ENCODE measurements at regions not wholly inside any gene's neighbourhood (a gene's known extent, or its start where the extent isn't known, plus 50 kb on each side); places are given as distances from the start of the nearest gene placed in this dataset.

GRCh38 chr1:233516732-233517131, 97.2 kb upstream of the KCNK1 start:
- DNase-seq, result no peak

DNA sequence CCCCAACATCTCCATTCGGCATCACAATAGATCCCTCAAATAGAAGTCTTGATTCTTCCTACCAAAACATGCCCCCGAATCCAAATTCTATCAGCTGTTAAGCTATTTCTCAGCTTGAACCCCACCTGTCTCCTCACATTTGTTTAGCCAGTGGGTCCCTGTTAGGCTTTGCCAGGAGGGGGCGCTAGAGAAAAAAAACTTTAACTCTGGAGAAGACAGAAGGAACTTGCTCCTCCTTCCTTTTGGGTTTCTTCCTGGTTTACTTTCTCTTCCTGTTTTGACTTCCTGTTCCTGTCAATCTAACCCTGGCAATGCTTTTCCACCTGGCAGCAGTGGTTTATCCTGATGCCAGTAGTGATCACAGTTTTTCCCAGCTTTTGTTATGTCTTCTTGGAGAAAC, 95.6 kb upstream of the KCNK1 start:
- DNase-seq, result peak; percentile 5

- peak; percentile 30 for DNase-seq
These were observed 93.4 kb upstream of the KCNK1 start for GRCh38 chr1:233520261-233521191.

GRCh38 chr1:233523047-233523446, 90.9 kb upstream of the KCNK1 start:
- DNase-seq, result no peak

DNA sequence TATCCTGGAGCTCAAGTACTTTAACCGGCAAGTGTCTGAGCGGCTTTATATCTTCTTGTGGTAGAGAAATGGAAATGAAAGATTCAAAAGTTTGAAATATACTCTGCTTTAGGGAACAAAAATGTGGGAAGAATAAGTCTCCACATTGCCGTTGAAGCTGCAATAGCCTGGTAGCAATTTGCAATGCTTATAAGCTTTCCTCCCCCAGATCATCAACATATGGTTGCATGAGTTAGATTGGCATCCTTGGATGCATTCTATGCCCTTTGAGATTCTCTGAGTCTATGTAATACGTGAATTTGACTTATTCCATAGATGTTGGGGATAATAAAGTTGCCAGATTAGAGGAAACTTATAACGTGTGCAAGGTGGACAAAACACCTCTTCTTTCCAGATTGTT, 86.1 kb upstream of the KCNK1 start:
- DNase-seq, result no peak

DNA sequence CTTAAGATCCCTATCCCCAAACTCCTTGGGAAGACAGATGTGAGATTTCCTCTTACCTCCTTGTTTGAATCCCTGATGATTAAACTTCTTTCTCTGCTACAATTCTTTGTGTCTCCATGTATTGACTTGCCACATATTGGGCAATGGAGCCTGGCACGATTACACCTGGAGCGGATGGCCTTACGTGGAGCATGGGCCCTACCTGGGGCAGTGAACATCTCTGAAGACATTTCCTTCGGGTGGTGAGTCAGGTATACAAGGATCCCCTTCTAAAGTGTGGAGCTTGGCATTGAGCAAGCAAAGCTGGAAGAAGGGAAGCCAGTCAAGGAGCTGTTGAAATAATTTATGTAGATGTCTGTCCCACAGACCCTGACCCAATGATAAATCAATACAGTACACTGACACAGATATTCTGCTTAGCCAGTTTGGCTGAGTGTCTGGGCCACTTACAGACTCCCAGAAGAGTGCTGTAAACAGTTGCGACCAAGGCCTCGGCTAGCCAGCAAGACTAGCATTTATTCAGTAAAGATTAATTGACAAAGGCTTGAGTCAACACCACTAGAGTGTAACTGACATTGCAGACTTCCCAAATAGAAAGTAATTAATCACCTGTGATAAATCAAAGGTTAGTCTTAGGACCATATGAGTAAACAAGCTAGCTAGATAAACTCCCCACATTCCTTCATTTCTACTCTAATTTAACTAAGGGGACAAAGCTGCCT, 83.1 kb upstream of the KCNK1 start:
- DNase-seq, result no peak

DNA sequence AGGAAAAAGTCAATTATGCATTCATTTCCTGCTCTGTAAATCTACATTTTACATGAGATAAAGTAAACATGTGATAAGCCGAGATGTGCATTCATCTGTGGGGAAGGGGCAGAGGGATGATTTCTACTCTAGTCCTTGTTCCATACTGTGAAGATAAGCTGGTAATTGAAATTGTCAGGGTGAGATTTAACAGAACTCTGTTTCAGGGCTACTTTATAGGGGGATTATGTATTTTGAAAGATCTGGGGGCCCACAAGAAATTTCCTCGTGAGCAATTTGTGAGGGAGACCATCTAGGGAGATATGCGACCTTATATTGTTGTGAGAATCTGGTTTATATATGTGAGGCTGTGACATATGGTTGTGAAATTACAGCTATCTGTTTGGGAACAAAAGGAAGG, 73.1 kb upstream of the KCNK1 start:
- DNase-seq, result no peak

DNA sequence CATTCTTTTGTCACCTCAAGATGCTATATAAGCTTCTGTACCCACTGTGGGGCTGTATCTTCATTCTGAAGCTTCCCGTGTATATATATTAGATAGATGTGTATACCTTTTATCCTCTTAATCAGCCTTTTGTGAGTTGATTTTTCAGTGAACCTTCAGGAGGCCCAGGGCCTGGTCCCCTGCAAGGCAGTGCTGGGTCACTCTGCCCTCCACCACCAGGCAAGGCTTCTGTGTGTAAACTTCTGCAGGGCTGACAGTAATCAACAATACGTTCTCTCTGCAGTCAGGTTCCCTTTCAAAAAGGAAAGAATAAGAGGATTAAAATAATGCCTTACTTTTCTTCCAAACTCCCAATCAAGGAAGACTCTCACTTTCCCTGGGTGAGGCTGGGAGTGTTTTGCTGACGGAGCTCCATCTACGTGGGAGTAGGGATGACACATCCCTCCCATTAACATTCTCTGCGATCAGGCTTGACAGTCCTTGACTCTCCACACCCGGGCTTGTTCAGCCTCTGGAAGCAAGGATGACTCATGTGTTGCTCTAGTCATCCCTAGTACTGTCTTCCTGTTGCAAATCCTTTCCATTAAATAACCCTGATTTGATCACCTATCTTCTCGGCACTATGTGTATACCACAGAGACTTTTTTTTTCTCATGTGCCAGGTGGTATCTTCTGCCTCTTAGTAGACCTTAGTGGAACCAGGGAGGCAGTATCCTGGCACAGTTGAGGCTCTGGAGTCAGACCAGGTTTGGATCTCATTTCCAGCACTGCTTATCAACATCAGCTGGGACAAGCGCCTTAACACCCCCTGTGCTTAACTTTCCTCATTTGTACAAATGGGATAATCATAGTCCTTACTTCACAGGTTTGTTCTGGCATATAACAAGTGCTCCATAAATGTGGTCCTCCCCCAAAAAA, 70.3 kb upstream of the KCNK1 start:
- no peak for DNase-seq

DNA sequence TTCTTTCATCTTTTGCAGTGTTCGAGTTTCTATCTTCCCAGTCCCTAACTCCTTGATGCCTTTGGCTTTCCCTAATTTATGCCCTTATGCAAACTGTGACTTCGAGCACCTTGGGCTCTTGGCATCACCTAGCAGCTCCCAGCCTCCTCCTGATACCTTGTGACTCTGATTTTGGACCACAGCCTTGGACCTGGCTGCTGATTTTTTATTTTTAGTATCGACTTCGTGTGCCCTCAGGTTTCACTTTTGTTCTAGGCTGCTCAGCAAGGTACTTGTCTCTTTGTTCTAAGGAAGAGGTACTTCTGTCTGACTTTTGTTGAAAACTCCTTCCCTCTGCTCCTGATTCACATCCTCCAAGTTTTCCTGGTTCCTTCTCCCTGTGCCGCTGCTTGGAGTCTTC, 69.6 kb upstream of the KCNK1 start:
- no peak for DNase-seq

DNA sequence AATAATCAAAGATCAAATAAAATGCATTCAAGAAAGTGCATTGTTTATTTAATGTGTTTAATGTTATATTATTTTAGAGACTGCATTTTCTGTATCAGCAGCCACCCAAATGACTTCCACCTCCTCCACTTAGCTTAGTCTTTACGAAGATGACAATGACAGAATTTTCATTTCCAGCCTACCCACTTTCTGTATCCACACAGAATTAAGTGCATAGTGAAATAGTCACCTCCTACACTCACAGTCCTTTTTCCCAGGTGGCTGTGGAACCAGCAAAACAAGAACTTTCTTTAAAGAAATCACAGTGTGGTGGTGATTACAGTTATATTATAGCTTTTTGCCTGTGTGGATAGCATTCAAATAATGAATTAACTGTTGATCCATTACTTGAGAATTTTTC, 66.2 kb upstream of the KCNK1 start:
- no peak for DNase-seq

DNA sequence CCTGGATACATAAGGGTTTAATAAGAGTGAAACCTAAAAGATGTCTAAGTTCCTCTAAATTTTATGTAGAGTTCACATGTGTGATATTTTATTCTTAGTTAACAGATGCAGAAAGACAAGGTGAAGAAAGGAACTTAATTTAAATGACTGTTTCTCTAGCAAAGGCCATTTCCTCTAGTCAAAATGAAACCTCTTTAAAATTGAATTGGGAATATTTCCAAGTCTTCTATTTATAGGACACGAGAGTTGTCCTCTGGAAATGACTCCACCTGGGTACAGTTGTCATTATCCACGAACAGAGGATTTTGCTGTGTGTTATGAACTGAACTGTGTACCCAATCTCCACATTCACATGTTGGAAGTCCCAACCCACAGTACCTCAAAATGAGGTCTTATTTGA, 64.5 kb upstream of the KCNK1 start:
- DNase-seq, result no peak

DNA sequence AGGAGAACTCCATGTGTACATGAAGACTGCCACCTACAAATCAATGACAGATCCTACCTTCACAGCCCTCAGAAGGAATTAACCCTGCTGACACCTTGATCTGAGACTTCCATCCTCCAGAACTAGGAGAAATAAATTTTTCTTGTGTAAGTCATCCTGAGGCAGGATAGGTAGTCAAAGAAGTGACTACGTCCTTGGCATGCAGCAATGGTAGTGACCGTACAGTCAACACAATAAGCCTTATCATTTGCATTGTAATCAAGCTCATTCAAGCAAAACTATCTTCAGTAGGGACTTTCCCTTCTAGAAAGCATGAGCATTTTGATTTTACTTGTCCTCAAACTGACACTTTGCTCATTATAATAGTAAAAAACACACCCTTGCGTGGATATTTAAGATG, 64.0 kb upstream of the KCNK1 start:
- DNase-seq, result no peak

DNA sequence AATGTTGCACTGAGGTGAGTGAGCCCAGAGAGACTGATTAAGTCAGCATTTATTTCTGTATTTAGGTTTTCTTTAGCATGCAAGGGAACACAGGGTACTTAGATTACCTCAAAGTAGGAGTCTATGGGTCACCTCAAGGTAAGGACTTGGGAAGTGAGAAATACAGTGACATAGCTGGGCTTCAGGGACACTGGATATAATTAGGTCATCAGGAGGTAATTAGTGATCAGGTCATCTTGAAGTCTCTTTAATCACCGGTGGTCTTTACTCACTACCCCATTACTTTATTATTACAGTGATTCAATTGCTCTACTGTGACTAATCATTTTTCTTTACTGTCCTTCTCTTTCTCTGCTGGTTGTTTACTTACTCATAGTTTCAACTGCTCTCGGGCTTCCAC, 59.9 kb upstream of the KCNK1 start:
- DNase-seq, result no peak

GRCh38 chr1:233561708-233562426, 52.0 kb upstream of the KCNK1 start:
- no peak for DNase-seq

Data from muscle of arm (tissue), 1 donor.